ENCODE measurements at regions not wholly inside any gene's neighbourhood (a gene's known extent, or its start where the extent isn't known, plus 50 kb on each side); places are given as distances from the start of the nearest gene placed in this dataset.

GRCh38 chr2:18674309-18674708, 84.9 kb upstream of the NT5C1B start:
- TF ChIP-seq CTCF (IDR thresholded peaks at IDR 0.05; ENCODE audit: borderline replicate concordance, extremely low read depth, low read length, poor library complexity, severe bottlenecking) = no peak
- no peak for TF ChIP-seq EZH2 (IDR thresholded peaks at IDR 0.05; ENCODE audit: borderline replicate concordance, low read depth, low read length, severe bottlenecking)
